ENCODE measurements at regions not wholly inside any gene's neighbourhood (a gene's known extent, or its start where the extent isn't known, plus 50 kb on each side); places are given as distances from the start of the nearest gene placed in this dataset.
"Not testable (repeated sequence)": the region's sequence is repeated elsewhere in the genome, so short reads cannot be mapped to it uniquely, and the experiment has no call there.

GRCh38 chr18:1499265-1499664 lies 594.6 kb downstream of the ADCYAP1 start:
- FAIRE-seq: peak; percentile 66

GRCh38 chr18:1503847-1504246 lies 599.2 kb downstream of the ADCYAP1 start:
- FAIRE-seq: no peak

- FAIRE-seq: no peak
Observed at GRCh38 chr18:1505856-1506255, 601.2 kb downstream of the ADCYAP1 start.

GRCh38 chr18:1510542-1511179 lies 606.0 kb downstream of the ADCYAP1 start:
- FAIRE-seq: no peak

GRCh38 chr18:1511619-1512311 lies 607.1 kb downstream of the ADCYAP1 start:
- no peak for FAIRE-seq

- FAIRE-seq: no peak
Observed at GRCh38 chr18:1513519-1513918, 608.8 kb downstream of the ADCYAP1 start.

- FAIRE-seq: not testable (repeated sequence)
Observed at GRCh38 chr18:1521588-1522248, 617.0 kb downstream of the ADCYAP1 start.

GRCh38 chr18:1522249-1522615 lies 617.6 kb downstream of the ADCYAP1 start:
- no peak for FAIRE-seq

GRCh38 chr18:1526991-1527390 lies 622.3 kb downstream of the ADCYAP1 start:
- no peak for FAIRE-seq

GRCh38 chr18:1527805-1528204 lies 623.1 kb downstream of the ADCYAP1 start:
- no peak for FAIRE-seq

- no peak for FAIRE-seq
Observed at GRCh38 chr18:1528447-1528846, 623.8 kb downstream of the ADCYAP1 start.

GRCh38 chr18:1528964-1529509 lies 624.4 kb downstream of the ADCYAP1 start:
- FAIRE-seq: no peak

- FAIRE-seq: no peak
Observed at GRCh38 chr18:1530650-1531049, 626.0 kb downstream of the ADCYAP1 start.

GRCh38 chr18:1539276-1539675 lies 634.6 kb downstream of the ADCYAP1 start:
- FAIRE-seq: no peak

- no peak for FAIRE-seq
Observed at GRCh38 chr18:1541478-1541877, 636.8 kb downstream of the ADCYAP1 start.

GRCh38 chr18:1542230-1542774 lies 637.6 kb downstream of the ADCYAP1 start:
- no peak for FAIRE-seq

- no peak for FAIRE-seq
Observed at GRCh38 chr18:1544016-1544415, 639.3 kb downstream of the ADCYAP1 start.

GRCh38 chr18:1557711-1558110 lies 653.0 kb downstream of the ADCYAP1 start:
- FAIRE-seq: not testable (repeated sequence)

GRCh38 chr18:1559563-1559962 lies 654.9 kb downstream of the ADCYAP1 start:
- no peak for FAIRE-seq

- FAIRE-seq: no peak
Observed at GRCh38 chr18:1564793-1565192, 660.1 kb downstream of the ADCYAP1 start.

- FAIRE-seq: no peak
Observed at GRCh38 chr18:1571206-1571605, 666.5 kb downstream of the ADCYAP1 start.

GRCh38 chr18:1573732-1574131 lies 669.1 kb downstream of the ADCYAP1 start:
- FAIRE-seq: no peak

- no peak for FAIRE-seq
Observed at GRCh38 chr18:1575084-1575483, 670.4 kb downstream of the ADCYAP1 start.

- FAIRE-seq: no peak
Observed at GRCh38 chr18:1578505-1578904, 673.8 kb downstream of the ADCYAP1 start.

Measured in colon (tissue), 2 donors.